GM23338 (cell line): ENCODE measurements at regions not wholly inside any gene's neighbourhood (a gene's known extent, or its start where the extent isn't known, plus 50 kb on each side); places are given as distances from the start of the nearest gene placed in this dataset.

Experiments used
- ATAC-seq: fragments of 200-7000 bp; cut with Tn5 transposase; 3 replicates; pipeline ENCODE4 v1.9.1; 2020
- DNase-seq: peaks from one replicate; pipeline ENCODE4 v3.0.0-alpha.2; 2015; ENCODE audit warnings: low spot score
- H2AFZ ChIP-seq: fragments of 200-600 bp; sonication (generic); 2 replicates; pipeline ENCODE4 v1.8.0; 2016; ENCODE audit warnings: antibody characterized with exemption, mild to moderate bottlenecking, moderate library complexity
- H3F3A ChIP-seq: fragments of 200-600 bp; sonication (generic); replicated peaks from 2 replicates; pipeline ENCODE4 v1.8.0; 2017; ENCODE audit warnings: antibody characterized with exemption, mixed run types, low read depth
- H3K27ac ChIP-seq: fragments of 200-600 bp; sonication (generic); 2 replicates; pipeline ENCODE4 v1.6.1; 2016; ENCODE audit warnings: low read depth
- H3K27me3 ChIP-seq: fragments of 200-600 bp; sonication (generic); 2 replicates; pipeline ENCODE4 v1.8.0; 2016; ENCODE audit warnings: mild to moderate bottlenecking, mixed run types, moderate library complexity; ENCODE audit not compliant: insufficient read depth
- H3K36me3 ChIP-seq: fragments of 200-600 bp; sonication (generic); 2 replicates; pipeline ENCODE4 v1.8.0; 2016; ENCODE audit warnings: mild to moderate bottlenecking; ENCODE audit not compliant: insufficient read depth
- H3K4me1 ChIP-seq: fragments of 200-600 bp; sonication (generic); 2 replicates; pipeline ENCODE4 v1.8.0; 2016; ENCODE audit warnings: mild to moderate bottlenecking, moderate library complexity; ENCODE audit not compliant: insufficient read depth
- H3K4me2 ChIP-seq: fragments of 200-600 bp; sonication (generic); 2 replicates; pipeline ENCODE4 v1.7.1; 2017; ENCODE audit warnings: mixed run types
- H3K4me3 ChIP-seq: fragments of 200-600 bp; sonication (generic); 2 replicates; pipeline ENCODE4 v1.6.1; 2016; ENCODE audit warnings: mixed run types
- H3K79me2 ChIP-seq: fragments of 200-600 bp; sonication (generic); replicated peaks from 2 replicates; pipeline ENCODE4 v1.8.0; 2017; ENCODE audit warnings: mild to moderate bottlenecking; ENCODE audit not compliant: insufficient read depth
- H3K9me2 ChIP-seq: fragments of 200-600 bp; sonication (generic); 2 replicates; pipeline ENCODE4 v1.8.0; 2017; ENCODE audit not compliant: insufficient read depth
- H4K20me1 ChIP-seq: fragments of 200-600 bp; sonication (generic); replicated peaks from 2 replicates; pipeline ENCODE4 v1.8.0; 2017; ENCODE audit warnings: mild to moderate bottlenecking; ENCODE audit not compliant: insufficient read depth
- H3K27ac Mint-ChIP-seq: 2 replicates; pipeline ENCODE4 v1.8.0; 2020; ENCODE audit warnings: inconsistent platforms, mild to moderate bottlenecking, moderate library complexity, mixed read lengths
- H3K27me3 Mint-ChIP-seq: 3 replicates; pipeline ENCODE4 v1.8.0; 2022; ENCODE audit warnings: low read depth, mild to moderate bottlenecking, moderate library complexity, mixed read lengths, inconsistent platforms; ENCODE audit not compliant: insufficient read depth, poor library complexity
- H3K36me3 Mint-ChIP-seq: 3 replicates; pipeline ENCODE4 v1.8.0; 2021; ENCODE audit warnings: low read depth, mild to moderate bottlenecking, inconsistent platforms, moderate library complexity, mixed read lengths
- H3K4me1 Mint-ChIP-seq: 3 replicates; pipeline ENCODE4 v1.8.0; 2020; ENCODE audit warnings: mild to moderate bottlenecking, inconsistent platforms, mixed read lengths
- H3K4me3 Mint-ChIP-seq: 3 replicates; pipeline ENCODE4 v1.8.0; 2021; ENCODE audit warnings: moderate library complexity, mild to moderate bottlenecking, inconsistent platforms, mixed read lengths
- H3K9me3 Mint-ChIP-seq: 3 replicates; pipeline ENCODE4 v1.8.0; 2020; ENCODE audit warnings: moderate library complexity, mild to moderate bottlenecking, inconsistent platforms, mixed read lengths
- CREB1 ChIP-seq: fragments of 250-450 bp; sonication (Bioruptor Pico); IDR thresholded peaks from 2 replicates; pipeline ENCODE4 v1.5.0; 2020; ENCODE audit warnings: low read depth, mild to moderate bottlenecking, moderate library complexity
- ETS1 ChIP-seq: IDR thresholded peaks from 2 replicates; pipeline ENCODE4 v1.6.1; 2016; ENCODE audit warnings: antibody characterized with exemption
- EZH2 ChIP-seq: fragments of 200-600 bp; sonication (generic); IDR thresholded peaks from one replicate; pipeline ENCODE4 v1.8.0; 2017; ENCODE audit warnings: antibody characterized with exemption, mild to moderate bottlenecking, low read depth; ENCODE audit not compliant: unreplicated experiment
- EZH2phosphoT487 ChIP-seq: fragments of 200-600 bp; sonication (generic); IDR thresholded peaks from one replicate; pipeline ENCODE4 v1.8.1; 2018; ENCODE audit warnings: antibody characterized with exemption; ENCODE audit not compliant: unreplicated experiment
- JUNB ChIP-seq: IDR thresholded peaks from one replicate; pipeline ENCODE4 v1.6.1; 2016; ENCODE audit warnings: antibody characterized with exemption; ENCODE audit not compliant: unreplicated experiment
- NANOG ChIP-seq: IDR thresholded peaks from 2 replicates; pipeline ENCODE4 v1.6.1; 2016; ENCODE audit warnings: antibody characterized with exemption, borderline replicate concordance
- POLR2AphosphoS5 ChIP-seq: IDR thresholded peaks from 2 replicates; pipeline ENCODE4 v1.6.1; 2016; ENCODE audit warnings: antibody characterized with exemption, low read depth
- STAT1 ChIP-seq: IDR thresholded peaks from one replicate; pipeline ENCODE4 v1.6.1; 2016; ENCODE audit warnings: antibody characterized with exemption; ENCODE audit not compliant: unreplicated experiment
- ZNF114 ChIP-seq: fragments of 250-450 bp; sonication (Bioruptor Pico); IDR thresholded peaks from 2 replicates; pipeline ENCODE4 v1.5.0; 2020; ENCODE audit warnings: mild to moderate bottlenecking, moderate library complexity
- ZNF331 ChIP-seq: fragments of 250-450 bp; sonication (Bioruptor Pico); IDR thresholded peaks from 2 replicates; pipeline ENCODE4 v1.5.0; 2020; ENCODE audit warnings: low read depth, mild to moderate bottlenecking, moderate library complexity
- ZNF462 ChIP-seq: fragments of 250-450 bp; sonication (Bioruptor Pico); IDR thresholded peaks from 2 replicates; pipeline ENCODE4 v1.5.0; 2020; ENCODE audit warnings: mild to moderate bottlenecking, moderate library complexity

- no peak for TF ChIP-seq ZNF462 (CRISPR knock-in tag)
- no peak for TF ChIP-seq ZNF331 (CRISPR knock-in tag)
- TF ChIP-seq STAT1, result no peak
- no peak for TF ChIP-seq ZNF114 (CRISPR knock-in tag)
- no peak for TF ChIP-seq NANOG
- no peak for TF ChIP-seq CREB1 (CRISPR knock-in tag)
- TF ChIP-seq EZH2, result no peak
These were observed 156.1 kb downstream of the HAUS1 start (continued) for GRCh38 chr18:46260016-46260878.

GRCh38 chr18:46260879-46261143 lies 156.6 kb downstream of the HAUS1 start:
- no peak overlapping the region for H3K4me3 Mint-ChIP-seq
- Histone ChIP-seq H2AFZ (no peak overlapping the region), H3K4me3 (no peak overlapping the region), H3K27ac (no peak overlapping the region; the same call in 1 of the 2 replicates), H3K79me2 (peaks cover 17% of the 10 kb centered on the region; the same call in 1 of the 2 replicates), H3K4me2 (peak overlapping the region; percentile 50; the same call in 1 of the 2 replicates), H3K9me2 (no peaks in the 10 kb centered on the region), H3K27me3 (no peaks in the 10 kb centered on the region), H3F3A (no peaks in the 10 kb centered on the region), H4K20me1 (no peaks in the 10 kb centered on the region), H3K36me3 (no peaks in the 10 kb centered on the region), H3K4me1 (peaks cover 53% of the 10 kb centered on the region)
- peaks cover 3% of the 10 kb centered on the region for H3K27me3 Mint-ChIP-seq
- no peak overlapping the region; the same call in 1 of the 2 replicates for H3K27ac Mint-ChIP-seq
- ATAC-seq (no peak), DNase-seq (no peak)
- peaks cover 64% of the 10 kb centered on the region for H3K4me1 Mint-ChIP-seq
- H3K9me3 Mint-ChIP-seq, result no peaks in the 10 kb centered on the region
- peaks cover 8% of the 10 kb centered on the region; the same call in 1 of the 3 replicates for H3K36me3 Mint-ChIP-seq
- TF ChIP-seq EZH2 (no peak), POLR2AphosphoS5 (no peak), EZH2phosphoT487 (no peak), ZNF331 (CRISPR knock-in tag) (no peak), CREB1 (CRISPR knock-in tag) (no peak), JUNB (no peak), ETS1 (no peak), ZNF114 (CRISPR knock-in tag) (no peak), NANOG (no peak)
